Stimulated activated naive CD8-positive, alpha-beta T cell treated with anti-CD3 and anti-CD28 coated beads, Interleukin-15, Interleukin-2, amounts not matched to agents 100 ng/mL and 50 ng/mL, for 24 hours (primary cell): ENCODE measurements at regions not wholly inside any gene's neighbourhood (a gene's known extent, or its start where the extent isn't known, plus 50 kb on each side); places are given as distances from the start of the nearest gene placed in this dataset.
A peak's percentile ranks its signal among the peaks of the same experiment; 100 is the strongest.

Experiments used
- H3K27ac Mint-ChIP-seq: one replicate; pipeline ENCODE4 v1.8.0; 2021; ENCODE audit warnings: mild to moderate bottlenecking, mixed read lengths
- H3K27me3 Mint-ChIP-seq: one replicate; pipeline ENCODE4 v1.8.0; 2021; ENCODE audit warnings: mixed read lengths
- H3K36me3 Mint-ChIP-seq: one replicate; pipeline ENCODE4 v1.8.0; 2021; ENCODE audit warnings: low read depth, mixed read lengths
- H3K4me1 Mint-ChIP-seq: one replicate; pipeline ENCODE4 v1.8.0; 2021; ENCODE audit warnings: low read depth, mixed read lengths
- H3K4me3 Mint-ChIP-seq: one replicate; pipeline ENCODE4 v1.8.0; 2021; ENCODE audit warnings: mild to moderate bottlenecking, mixed read lengths
- H3K9me3 Mint-ChIP-seq: one replicate; pipeline ENCODE4 v1.8.0; 2021; ENCODE audit warnings: mixed read lengths

DNA sequence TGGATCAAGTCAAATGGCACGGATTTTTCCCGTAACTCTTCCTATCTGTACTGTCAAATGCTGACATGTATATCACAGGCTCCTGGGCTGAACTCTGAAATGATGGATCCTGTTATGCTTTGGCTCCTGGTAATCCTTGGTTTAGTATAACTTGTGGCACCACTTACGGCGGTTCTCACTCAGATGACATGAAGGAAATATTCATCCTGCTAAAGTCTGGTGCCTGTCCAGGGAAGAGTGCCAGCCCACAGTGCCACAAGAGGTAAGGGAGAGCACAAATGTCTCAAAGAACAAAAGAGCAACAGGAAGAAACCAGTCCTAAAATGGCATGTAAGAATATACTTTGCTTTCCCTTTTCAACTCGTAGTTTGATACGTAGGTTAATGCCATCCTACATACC lies 93.1 kb upstream of the TAB2 start:
- H3K4me3 Mint-ChIP-seq: no peak overlapping the region
- H3K27ac Mint-ChIP-seq: no peak overlapping the region
- no peaks in the 10 kb centered on the region for H3K36me3 Mint-ChIP-seq
- H3K4me1 Mint-ChIP-seq: peaks cover 8% of the 10 kb centered on the region
- no peaks in the 10 kb centered on the region for H3K9me3 Mint-ChIP-seq
- no peaks in the 10 kb centered on the region for H3K27me3 Mint-ChIP-seq

DNA sequence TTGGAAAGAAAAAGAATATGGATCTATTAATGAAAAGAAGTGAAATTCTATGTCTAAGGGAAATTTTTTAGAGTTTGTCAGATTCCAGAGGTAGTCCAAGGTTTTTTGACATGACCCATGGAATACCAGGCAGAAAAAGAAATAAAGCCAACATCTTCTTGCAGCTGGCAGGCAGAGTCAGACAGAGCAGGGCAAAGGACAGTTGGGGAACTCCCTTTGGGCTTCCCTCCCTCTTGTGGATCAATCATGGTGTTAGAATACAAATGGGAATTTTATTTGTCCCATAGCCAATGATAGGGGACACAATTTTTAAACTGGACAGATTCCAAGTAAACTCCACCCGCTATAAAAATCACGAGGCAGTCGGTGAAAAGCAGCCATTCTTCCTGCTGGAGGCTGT lies 92.1 kb upstream of the TAB2 start:
- Mint-ChIP-seq H3K4me3 (no peak overlapping the region), H3K27me3 (no peaks in the 10 kb centered on the region), H3K9me3 (no peaks in the 10 kb centered on the region), H3K27ac (no peak overlapping the region), H3K36me3 (no peaks in the 10 kb centered on the region), H3K4me1 (peaks cover 13% of the 10 kb centered on the region)

DNA sequence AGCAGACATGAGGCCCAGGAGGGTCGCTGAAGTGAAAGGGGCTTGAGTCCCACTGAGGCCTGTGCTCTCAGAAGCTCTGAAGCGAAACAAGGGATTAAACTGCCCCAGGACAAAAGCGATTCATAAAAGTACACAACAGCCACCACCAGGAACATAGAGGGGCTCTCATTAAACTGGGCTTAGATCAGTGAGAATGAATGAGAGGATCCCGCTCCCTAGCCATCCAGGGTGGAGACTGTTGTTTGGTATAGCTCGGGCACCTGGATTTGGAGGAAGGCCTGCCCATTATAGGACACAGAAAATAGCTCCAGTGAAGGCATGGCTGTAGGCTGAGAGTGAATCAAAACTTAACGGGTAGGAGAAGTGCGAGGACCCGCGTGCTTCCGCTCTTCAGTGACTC lies 91.6 kb upstream of the TAB2 start:
- Mint-ChIP-seq H3K4me1 (peaks cover 19% of the 10 kb centered on the region), H3K9me3 (no peaks in the 10 kb centered on the region), H3K27me3 (no peaks in the 10 kb centered on the region), H3K36me3 (no peaks in the 10 kb centered on the region), H3K4me3 (no peak overlapping the region), H3K27ac (no peak overlapping the region)

DNA sequence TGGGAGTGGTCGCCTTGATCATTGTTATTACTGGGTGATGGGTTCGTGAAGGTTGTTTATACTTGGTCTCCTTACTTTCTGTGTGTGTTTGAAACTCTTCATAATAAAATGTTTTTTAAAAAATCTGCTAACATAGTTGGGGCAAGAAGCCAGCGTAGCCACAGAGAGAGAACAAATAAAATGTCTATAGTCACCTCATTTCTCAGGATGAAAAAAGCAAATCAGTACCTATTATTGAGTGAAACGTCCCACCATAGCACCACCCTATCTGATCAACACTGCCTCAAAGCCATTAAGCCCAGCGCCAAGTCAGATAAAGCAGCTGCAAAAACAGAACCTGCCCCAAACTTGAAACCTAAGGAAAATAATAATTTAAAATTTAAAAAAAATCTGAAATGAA lies 89.7 kb upstream of the TAB2 start:
- H3K27ac Mint-ChIP-seq: no peak overlapping the region
- H3K36me3 Mint-ChIP-seq: peaks cover 4% of the 10 kb centered on the region

DNA sequence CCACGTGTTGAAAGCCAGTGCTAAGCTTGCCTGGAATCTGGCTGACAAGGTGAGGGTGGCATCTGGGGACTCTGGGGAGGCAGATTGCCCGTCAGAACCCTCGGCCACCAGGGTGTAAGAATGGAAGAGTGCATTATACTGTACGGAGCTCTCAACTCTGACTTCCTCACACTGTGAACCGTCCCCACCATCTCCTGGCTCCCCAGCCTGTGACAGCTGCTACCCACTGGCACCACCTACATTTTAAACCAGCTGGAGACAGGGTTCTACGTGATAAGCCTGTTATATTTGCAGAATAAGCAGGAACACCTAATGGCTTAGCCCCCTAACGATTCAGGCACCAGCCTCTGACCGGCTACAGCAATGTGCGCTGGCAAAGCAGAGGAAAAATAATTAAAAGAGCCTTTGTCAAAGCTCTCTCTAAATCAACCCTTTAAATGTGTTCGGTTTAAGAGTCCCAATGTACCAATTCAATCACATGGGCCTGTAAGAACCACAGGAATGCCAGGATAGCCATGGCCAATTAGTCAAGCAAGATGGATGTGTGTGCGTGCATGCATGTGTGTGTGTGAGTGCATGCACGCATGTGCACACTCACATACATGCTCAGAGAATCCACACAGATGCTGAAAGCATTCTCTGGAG lies 89.1 kb upstream of the TAB2 start:
- Mint-ChIP-seq H3K9me3 (peaks cover 3% of the 10 kb centered on the region), H3K4me3 (no peak overlapping the region), H3K36me3 (peaks cover 4% of the 10 kb centered on the region), H3K27ac (no peak overlapping the region), H3K27me3 (no peaks in the 10 kb centered on the region), H3K4me1 (peaks cover 44% of the 10 kb centered on the region)

More for the DNA sequence above, 89.7 kb upstream of the TAB2 start:
- peaks cover 3% of the 10 kb centered on the region for H3K9me3 Mint-ChIP-seq
- no peaks in the 10 kb centered on the region for H3K27me3 Mint-ChIP-seq
- H3K4me1 Mint-ChIP-seq: peaks cover 37% of the 10 kb centered on the region
- H3K4me3 Mint-ChIP-seq: no peak overlapping the region

DNA sequence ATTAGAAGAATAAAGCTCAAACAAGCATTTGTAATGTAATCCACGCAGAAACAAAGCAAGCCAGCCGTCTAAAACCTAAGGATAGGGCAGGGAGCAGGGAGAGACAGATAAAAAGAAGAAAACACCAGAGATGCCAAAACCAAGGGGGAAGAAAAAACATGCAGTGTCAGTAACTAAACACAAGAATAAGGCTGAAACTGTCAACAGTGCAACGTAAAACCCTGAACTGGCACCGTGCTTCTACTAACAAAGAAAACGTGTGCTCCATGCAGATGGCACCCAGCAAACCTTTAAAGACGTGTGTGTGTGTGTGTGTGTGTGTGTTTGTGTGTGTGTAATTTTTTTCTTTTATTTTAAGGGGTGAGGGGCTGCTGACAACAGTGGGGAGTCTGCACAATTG lies 88.4 kb upstream of the TAB2 start:
- H3K27me3 Mint-ChIP-seq: no peaks in the 10 kb centered on the region
- no peak overlapping the region for H3K27ac Mint-ChIP-seq
- H3K36me3 Mint-ChIP-seq: peaks cover 4% of the 10 kb centered on the region

DNA sequence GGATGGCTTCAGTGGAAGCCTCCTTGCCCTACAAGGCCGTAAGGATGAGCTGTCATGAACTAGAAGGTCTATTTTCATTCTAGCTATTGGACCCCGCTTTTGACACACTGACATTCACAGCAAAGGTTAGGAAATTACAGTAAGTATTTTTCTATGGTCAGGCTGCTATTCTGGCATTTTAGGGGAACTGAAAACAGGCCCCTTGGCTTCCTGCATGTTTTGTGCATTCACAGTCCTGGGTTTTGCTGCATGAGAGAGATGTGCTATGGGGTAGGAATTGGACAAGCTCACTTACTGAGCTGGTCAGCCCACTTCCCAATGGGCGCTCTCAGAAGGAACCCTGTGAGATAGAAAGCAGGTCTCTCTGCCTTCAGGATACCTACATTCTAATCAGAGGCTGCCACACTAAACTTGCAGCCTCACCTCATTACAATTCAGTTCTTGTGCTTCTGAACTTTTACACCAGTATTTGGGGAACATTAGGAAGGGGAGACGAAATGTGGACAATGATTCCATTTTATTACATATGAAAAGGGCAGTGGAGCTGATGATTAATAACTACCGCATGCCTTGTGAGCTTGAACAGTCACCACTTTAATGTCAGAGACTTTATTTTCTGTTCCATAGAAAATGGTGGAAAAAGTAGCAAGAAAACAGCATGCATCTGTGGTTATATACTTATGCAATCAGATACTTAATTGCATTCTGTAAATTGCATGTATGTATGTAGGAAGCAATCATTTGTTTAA lies 86.6 kb upstream of the TAB2 start:
- H3K4me3 Mint-ChIP-seq: no peak overlapping the region
- peaks cover 64% of the 10 kb centered on the region for H3K4me1 Mint-ChIP-seq
- peaks cover 4% of the 10 kb centered on the region for H3K36me3 Mint-ChIP-seq
- H3K9me3 Mint-ChIP-seq: peaks cover 3% of the 10 kb centered on the region
- H3K27ac Mint-ChIP-seq: peak overlapping the region; percentile 83
- H3K27me3 Mint-ChIP-seq: no peaks in the 10 kb centered on the region

More for the DNA sequence above, 88.4 kb upstream of the TAB2 start:
- peaks cover 50% of the 10 kb centered on the region for H3K4me1 Mint-ChIP-seq
- H3K4me3 Mint-ChIP-seq: no peak overlapping the region
- peaks cover 3% of the 10 kb centered on the region for H3K9me3 Mint-ChIP-seq

DNA sequence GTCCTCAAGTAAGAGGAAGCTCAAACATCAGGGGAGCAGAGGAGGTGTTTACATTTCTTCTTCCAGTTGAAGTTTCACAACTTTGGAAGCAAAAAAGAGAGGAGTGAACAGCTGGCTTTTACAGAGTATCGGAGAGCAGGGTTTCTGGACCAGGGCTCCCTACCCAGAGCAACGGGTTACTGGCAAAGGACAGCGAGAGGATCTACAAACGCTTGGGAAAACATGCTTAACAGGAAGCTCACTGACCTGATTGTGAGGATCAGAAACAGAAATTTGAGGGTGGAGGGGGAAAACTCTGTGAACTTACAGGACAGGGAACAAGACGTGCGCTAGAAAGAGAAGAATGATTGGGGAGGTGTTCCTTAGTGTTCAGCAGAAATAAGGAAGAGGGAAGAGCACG lies 85.7 kb upstream of the TAB2 start:
- Mint-ChIP-seq H3K4me3 (peak overlapping the region; percentile 47), H3K36me3 (peaks cover 4% of the 10 kb centered on the region), H3K9me3 (peaks cover 3% of the 10 kb centered on the region), H3K27ac (peak overlapping the region; percentile 95), H3K4me1 (peaks cover 61% of the 10 kb centered on the region), H3K27me3 (no peaks in the 10 kb centered on the region)

DNA sequence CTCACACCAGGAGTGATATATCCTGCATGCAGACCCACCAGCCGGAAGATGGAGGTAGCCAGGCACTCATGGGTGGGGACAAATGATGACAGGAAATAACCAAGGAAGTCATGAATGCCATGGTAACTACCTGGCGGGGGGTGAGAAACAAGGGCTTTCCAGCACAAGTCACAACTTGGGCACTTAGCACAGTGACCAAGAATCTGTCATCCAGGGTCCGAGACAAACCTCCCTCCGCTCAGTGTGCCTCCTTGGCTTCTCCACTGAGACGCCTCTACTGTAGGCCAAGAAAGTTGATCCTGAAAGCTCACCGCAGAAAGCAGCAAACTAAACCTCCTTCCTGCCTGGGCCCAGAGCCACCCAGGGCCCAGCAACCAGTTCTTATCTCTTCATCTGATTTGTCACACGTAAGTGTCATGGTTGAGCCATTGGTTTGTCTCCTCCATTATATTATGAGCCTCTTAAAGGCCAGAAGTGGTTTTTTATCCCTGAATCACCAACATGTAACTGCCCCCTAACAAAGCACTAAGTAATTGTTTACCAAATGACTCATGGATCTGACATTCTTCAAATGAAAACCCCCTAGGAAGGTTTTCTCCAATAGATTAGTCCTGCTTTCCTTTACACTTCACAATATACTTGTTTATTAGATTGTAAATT lies 84.3 kb upstream of the TAB2 start:
- H3K27ac Mint-ChIP-seq: peak overlapping the region; percentile 95
- H3K4me3 Mint-ChIP-seq: peak overlapping the region; percentile 64
- peaks cover 4% of the 10 kb centered on the region for H3K36me3 Mint-ChIP-seq
- H3K27me3 Mint-ChIP-seq: no peaks in the 10 kb centered on the region
- H3K9me3 Mint-ChIP-seq: peaks cover 11% of the 10 kb centered on the region
- peaks cover 61% of the 10 kb centered on the region for H3K4me1 Mint-ChIP-seq

DNA sequence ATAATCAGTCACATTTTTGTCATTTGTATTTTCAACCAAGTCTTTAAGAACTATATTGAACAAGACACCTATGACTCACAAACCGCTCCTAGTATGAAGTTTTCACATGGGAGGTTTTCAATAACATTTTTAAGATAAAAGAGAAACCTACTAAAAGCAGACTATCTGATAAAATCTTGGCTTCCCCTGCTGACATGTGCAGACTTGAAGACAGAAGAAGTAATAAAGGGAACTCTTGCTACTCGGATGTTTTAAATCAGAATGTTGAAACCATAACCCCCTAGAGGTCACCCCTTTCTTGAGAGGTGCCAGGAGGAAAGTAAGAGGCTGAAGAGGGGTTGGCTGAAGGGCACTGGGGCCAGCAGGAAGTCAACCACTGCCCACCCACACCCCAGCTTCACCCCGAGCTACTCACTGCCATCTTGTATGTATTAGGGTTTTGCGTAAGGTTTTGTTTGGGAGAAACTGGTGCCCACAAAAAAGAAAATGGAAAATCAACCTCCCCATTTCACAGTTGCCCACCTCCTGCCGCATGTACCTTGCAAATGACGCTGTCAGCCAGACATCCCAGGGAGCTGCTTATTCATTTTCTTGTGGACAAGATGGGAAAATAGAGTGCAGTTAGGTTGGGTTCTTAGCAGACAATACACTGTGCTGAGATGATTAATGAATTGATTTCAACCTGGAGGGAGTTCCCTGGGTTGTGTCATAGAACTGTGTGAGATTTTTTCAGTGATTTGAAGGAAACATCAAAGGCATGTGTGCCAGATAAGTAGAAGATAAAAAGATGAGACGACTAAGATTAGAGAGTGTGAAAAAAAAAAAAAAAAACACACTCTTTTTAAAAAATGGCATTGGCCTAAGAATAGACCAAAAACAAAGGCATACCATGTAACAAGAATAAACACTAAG lies 83.2 kb upstream of the TAB2 start:
- H3K27ac Mint-ChIP-seq: peak overlapping the region; percentile 95
- H3K27me3 Mint-ChIP-seq: no peaks in the 10 kb centered on the region
- peaks cover 20% of the 10 kb centered on the region for H3K9me3 Mint-ChIP-seq
- peaks cover 61% of the 10 kb centered on the region for H3K4me1 Mint-ChIP-seq
- peak overlapping the region; percentile 64 for H3K4me3 Mint-ChIP-seq
- peaks cover 12% of the 10 kb centered on the region for H3K36me3 Mint-ChIP-seq

DNA sequence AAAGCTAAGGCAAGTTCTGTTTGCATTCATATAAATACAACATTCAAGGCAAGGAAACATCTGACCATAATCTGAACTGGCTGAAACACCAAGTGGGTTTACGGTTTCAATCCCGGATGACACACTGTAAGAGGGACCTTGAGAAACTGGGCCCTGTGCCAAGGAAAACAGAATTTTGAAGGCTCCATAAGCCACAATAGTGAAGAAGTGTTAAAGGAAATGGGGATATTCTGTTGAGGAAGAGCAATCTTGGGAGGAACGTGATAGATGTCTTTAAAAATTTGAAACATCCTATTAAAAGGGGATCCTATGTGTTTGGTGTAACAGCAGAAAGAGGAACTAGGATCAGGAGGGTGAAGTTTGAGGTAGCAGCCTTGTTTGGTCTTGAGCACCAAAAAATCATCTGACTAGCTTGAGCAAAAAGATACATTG lies 82.4 kb upstream of the TAB2 start:
- peaks cover 12% of the 10 kb centered on the region for H3K36me3 Mint-ChIP-seq
- no peaks in the 10 kb centered on the region for H3K27me3 Mint-ChIP-seq
- peak overlapping the region; percentile 64 for H3K4me3 Mint-ChIP-seq
- peaks cover 58% of the 10 kb centered on the region for H3K4me1 Mint-ChIP-seq
- H3K27ac Mint-ChIP-seq: peak overlapping the region; percentile 95
- H3K9me3 Mint-ChIP-seq: peaks cover 26% of the 10 kb centered on the region

DNA sequence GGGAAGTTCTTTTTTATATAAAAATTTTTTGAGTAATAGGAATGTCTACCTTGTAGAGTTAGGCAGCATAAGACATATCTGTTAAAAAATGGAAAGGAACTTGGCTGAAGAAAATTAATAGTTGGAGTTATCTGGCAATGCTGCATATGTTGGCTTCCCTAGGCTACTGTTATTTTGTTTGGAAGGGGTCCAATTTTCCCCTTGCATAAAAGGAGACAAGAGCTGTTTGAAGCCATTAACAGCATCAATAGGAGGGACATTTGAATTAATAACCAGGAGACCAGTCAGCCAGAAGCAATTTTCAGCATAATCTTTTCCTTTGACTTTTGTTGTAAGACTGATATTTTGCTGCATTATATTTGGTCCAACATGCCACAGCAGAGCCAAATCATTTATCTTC lies 80.9 kb upstream of the TAB2 start:
- Mint-ChIP-seq H3K36me3 (peaks cover 12% of the 10 kb centered on the region), H3K27me3 (no peaks in the 10 kb centered on the region), H3K4me3 (no peak overlapping the region), H3K4me1 (peaks cover 44% of the 10 kb centered on the region), H3K9me3 (peaks cover 32% of the 10 kb centered on the region), H3K27ac (no peak overlapping the region)

DNA sequence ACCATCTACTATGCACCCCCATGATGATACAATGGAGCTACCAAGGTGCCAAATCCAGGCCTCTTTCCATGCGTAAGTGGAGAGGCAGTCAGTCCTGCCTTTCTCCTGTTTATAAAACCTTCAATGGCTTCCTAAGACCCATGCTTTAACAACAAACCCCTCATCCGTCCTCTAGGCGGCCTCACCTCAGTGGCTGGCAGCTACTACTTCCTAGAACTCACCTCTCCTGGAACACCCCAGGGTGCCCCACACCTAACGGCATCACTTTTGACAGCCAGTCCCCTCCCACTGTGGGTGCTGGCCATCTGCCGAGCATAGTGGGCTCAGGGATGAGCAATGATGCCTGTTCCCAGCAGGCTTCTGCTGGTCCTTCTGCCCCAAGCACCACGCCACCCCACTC lies 80.0 kb upstream of the TAB2 start:
- Mint-ChIP-seq H3K4me3 (no peak overlapping the region), H3K27me3 (no peaks in the 10 kb centered on the region), H3K4me1 (peaks cover 35% of the 10 kb centered on the region), H3K36me3 (peaks cover 12% of the 10 kb centered on the region), H3K27ac (no peak overlapping the region), H3K9me3 (peaks cover 34% of the 10 kb centered on the region)

DNA sequence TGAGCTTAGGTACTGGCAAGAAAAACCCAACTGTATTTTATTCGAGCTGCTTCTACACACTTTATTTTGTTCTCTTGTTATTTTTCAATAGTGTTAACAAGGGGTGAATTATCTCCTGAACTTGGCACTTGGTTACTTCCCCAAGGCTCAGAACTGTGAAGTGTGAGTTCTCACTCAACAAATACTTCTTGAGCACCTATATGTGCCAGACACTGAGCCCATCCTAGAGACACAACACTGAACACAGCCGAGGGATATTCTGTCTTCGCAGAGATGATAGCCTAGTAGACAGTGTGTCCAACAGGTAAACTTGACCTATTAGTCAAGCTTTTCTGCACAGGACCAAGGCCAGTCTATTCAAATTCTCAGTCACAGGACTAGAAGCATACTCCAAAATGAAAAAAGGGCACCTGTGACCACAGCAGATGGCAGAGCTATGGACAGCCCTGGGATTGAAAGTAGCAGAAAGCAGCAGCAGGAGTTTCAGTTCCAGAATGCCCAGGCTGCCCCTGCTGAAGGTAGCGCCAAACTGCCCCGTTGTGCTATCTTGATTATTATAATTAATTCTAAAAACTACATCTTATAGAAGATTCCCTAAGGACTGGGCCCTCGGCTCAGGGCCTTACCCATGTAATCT lies 77.8 kb upstream of the TAB2 start:
- Mint-ChIP-seq H3K4me3 (no peak overlapping the region), H3K4me1 (peaks cover 13% of the 10 kb centered on the region), H3K27me3 (no peaks in the 10 kb centered on the region), H3K9me3 (peaks cover 41% of the 10 kb centered on the region), H3K36me3 (peaks cover 12% of the 10 kb centered on the region), H3K27ac (no peak overlapping the region)
